ENCODE measurements at regions not wholly inside any gene's neighbourhood (a gene's known extent, or its start where the extent isn't known, plus 50 kb on each side); places are given as distances from the start of the nearest gene placed in this dataset.

GRCh38 chr1:30588311-30589073, 134.9 kb downstream of the MATN1 start:
- WGBS, 2 donors = 76 to 83% methylated on average over 10 of the region's 10 CpGs
- Histone ChIP-seq H3K36me3 (no peaks in the 10 kb centered on the region), H3K27me3 (no peaks in the 10 kb centered on the region), H3K4me1 (no peaks in the 10 kb centered on the region), H3K4me3 (no peak overlapping the region), H3K9me3 (peaks cover 0 to 4% (median 0%) of the 10 kb centered on the region in 4 donors), H3K27ac (no peak overlapping the region)
- DNase-seq (ENCODE audit: low spot score in 2 of 2) = no peak
- no peak for TF ChIP-seq EP300 (IDR thresholded peaks at IDR 0.05)
- no peak for TF ChIP-seq CTCF (IDR thresholded peaks at IDR 0.05)

GRCh38 chr1:30586671-30587070, 136.7 kb downstream of the MATN1 start:
- Histone ChIP-seq H3K9me3 (peaks cover 0 to 18% (median 0%) of the 10 kb centered on the region in 4 donors), H3K27me3 (no peaks in the 10 kb centered on the region), H3K4me1 (no peaks in the 10 kb centered on the region), H3K36me3 (no peaks in the 10 kb centered on the region), H3K27ac (no peak overlapping the region), H3K4me3 (no peak overlapping the region)
- DNase-seq (ENCODE audit: low spot score in 2 of 2) = no peak
- 61 to 69% methylated on average over 7 of the region's 7 CpGs for WGBS, 2 donors
- TF ChIP-seq CTCF (IDR thresholded peaks at IDR 0.05) (no peak), POLR2A (IDR thresholded peaks at IDR 0.05) (no peak), EP300 (IDR thresholded peaks at IDR 0.05) (no peak)

DNA sequence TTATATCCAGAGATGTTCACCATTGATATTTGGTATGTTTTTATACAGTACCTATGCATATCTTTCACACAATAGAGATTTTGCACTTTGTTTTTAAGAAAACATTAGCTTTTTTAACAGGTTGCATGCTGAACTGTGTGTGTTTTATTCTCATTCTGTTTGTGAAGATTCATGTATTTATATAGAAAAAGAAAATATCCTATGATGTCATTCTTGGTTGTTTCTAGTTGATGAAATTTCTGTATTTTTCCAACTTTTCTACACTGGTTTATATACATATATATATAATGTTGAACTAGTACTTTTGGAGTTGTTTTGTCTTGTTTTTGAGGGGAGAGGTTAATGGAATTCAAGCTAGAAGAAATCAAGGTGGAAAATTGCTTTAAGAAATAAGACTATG, 143.8 kb downstream of the MATN1 start:
- no peak overlapping the region for H3K4me3 ChIP-seq
- DNase-seq (ENCODE audit: low spot score in 2 of 2) = no peak
- TF ChIP-seq EP300 (IDR thresholded peaks at IDR 0.05) = no peak
- TF ChIP-seq CTCF (IDR thresholded peaks at IDR 0.05) = no peak
- TF ChIP-seq POLR2A (IDR thresholded peaks at IDR 0.05) = no peak

DNA sequence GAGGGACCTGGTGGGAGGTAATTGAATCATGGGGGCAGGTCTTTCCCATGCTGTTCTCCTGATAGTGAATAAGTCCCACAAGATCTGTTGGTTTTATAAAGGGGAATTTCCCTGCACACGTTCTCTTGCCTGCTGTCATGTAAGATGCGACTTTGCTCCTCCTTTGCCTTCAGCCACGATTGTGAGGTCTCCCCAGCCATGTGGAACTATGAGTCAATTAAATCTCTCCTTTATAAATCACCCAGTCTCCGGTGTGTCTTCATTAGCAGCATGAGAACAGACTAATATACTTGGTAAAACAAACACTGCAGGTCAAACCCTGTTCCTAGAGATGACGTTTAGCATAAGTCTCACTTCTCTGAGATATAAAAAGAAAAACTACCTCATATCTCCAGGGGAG, 148.3 kb downstream of the MATN1 start:
- 59 to 71% methylated on average over 5 of the region's 5 CpGs for WGBS, 2 donors
- no peak for DNase-seq (ENCODE audit: low spot score in 2 of 2)
- no peaks in the 10 kb centered on the region for H3K36me3 ChIP-seq
- no peak overlapping the region for H3K4me3 ChIP-seq
- no peaks in the 10 kb centered on the region for H3K27me3 ChIP-seq
- no peaks in the 10 kb centered on the region for H3K4me1 ChIP-seq
- no peak overlapping the region for H3K27ac ChIP-seq
- no peaks in the 10 kb centered on the region for H3K9me3 ChIP-seq
- TF ChIP-seq EP300 (IDR thresholded peaks at IDR 0.05) (no peak), CTCF (IDR thresholded peaks at IDR 0.05) (no peak), POLR2A (IDR thresholded peaks at IDR 0.05) (no peak)

More for the DNA sequence above, 143.8 kb downstream of the MATN1 start:
- no peak overlapping the region for H3K27ac ChIP-seq
- H3K36me3 ChIP-seq = no peaks in the 10 kb centered on the region
- H3K27me3 ChIP-seq = no peaks in the 10 kb centered on the region
- H3K9me3 ChIP-seq = peaks cover 0 to 18% (median 0%) of the 10 kb centered on the region in 4 donors
- no peaks in the 10 kb centered on the region for H3K4me1 ChIP-seq

DNA sequence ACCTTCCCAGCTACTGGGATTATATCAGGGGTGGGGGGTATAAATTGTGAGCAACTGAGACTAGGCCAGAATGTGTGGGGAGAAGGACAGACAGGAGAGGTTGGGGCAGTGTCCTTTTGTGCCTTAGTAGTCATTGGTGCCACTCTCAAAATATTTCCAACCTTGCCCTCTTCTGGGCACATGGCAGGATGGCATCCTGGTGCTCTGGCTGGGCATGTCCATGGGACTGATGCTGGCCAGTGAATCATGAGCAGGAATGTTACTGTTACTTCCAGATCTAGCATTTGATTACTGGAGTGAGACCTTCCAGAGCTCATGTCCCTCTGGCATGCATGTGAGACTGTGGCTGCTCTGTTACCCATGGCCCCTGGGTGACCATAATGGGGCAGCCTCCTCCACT, 151.2 kb downstream of the MATN1 start:
- TF ChIP-seq EP300 (IDR thresholded peaks at IDR 0.05) = no peak
- no peak for TF ChIP-seq CTCF (IDR thresholded peaks at IDR 0.05)
- TF ChIP-seq POLR2A (IDR thresholded peaks at IDR 0.05) = no peak
- DNase-seq (ENCODE audit: low spot score in 2 of 2) = no peak
- Histone ChIP-seq H3K36me3 (no peaks in the 10 kb centered on the region), H3K27ac (no peak overlapping the region), H3K4me1 (no peaks in the 10 kb centered on the region), H3K27me3 (no peaks in the 10 kb centered on the region), H3K9me3 (no peaks in the 10 kb centered on the region), H3K4me3 (no peak overlapping the region)
